ENCODE measurements at regions not wholly inside any gene's neighbourhood (a gene's known extent, or its start where the extent isn't known, plus 50 kb on each side); places are given as distances from the start of the nearest gene placed in this dataset.
"Not testable (repeated sequence)": the region's sequence is repeated elsewhere in the genome, so short reads cannot be mapped to it uniquely, and the experiment has no call there.

DNA sequence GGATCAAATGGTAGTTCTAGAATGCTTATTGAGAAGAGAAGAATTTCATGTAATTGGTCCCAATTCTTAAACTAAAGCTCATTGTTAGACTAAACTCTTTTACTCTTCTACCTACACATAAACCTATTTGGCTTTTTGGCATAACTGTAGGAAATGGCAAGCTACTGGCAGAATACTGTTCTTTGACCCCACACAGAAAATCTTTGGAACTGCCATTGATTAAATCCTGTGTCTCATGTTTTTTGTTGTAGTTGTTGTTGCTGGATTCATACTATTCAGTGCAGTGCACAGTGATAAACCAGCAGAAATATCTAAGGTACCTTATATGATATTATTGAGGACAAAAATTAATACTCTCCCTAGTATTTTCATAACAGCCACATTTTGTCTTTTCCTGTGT lies 242.1 kb upstream of the SGK1 start:
- DNase-seq (ENCODE audit: low spot score) = no peak

DNA sequence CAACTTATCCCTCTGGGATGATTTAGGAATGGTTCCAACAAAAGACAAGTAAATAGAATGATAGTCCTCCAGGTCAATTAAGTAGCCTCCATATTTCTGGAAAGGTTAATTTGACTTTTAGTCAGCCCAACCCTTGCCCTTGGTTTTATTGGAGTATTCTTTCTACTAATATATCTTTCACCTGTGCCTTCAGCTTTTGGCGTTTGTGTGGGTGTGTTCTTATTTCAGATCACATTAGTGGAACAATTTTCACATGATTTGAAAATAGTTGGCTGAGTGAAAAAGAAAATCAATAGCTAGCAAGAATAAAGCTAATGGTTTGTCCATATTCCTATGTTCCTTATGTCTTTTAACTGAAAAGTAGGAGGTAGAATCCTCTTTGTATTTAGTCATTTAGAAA lies 239.6 kb upstream of the SGK1 start:
- no peak for DNase-seq (ENCODE audit: low spot score)

DNA sequence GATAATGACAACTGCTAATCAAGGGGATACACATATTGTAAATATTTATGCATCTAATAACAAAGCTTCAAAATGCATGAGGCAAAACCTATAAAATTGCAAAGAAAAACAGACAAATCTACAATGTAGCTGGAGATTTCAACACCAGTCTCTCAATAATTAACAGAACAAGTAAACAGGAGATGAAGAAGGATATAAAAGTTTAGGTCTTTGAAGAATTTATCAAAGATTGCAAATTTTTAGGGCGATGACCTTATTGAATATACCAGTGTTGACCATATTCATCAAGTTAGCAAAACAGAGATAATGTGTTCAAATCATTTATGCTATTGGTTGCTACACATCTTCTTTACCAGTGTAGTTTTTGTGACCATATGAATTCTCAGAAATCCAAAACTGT lies 237.8 kb upstream of the SGK1 start:
- DNase-seq (ENCODE audit: low spot score) = no peak

DNA sequence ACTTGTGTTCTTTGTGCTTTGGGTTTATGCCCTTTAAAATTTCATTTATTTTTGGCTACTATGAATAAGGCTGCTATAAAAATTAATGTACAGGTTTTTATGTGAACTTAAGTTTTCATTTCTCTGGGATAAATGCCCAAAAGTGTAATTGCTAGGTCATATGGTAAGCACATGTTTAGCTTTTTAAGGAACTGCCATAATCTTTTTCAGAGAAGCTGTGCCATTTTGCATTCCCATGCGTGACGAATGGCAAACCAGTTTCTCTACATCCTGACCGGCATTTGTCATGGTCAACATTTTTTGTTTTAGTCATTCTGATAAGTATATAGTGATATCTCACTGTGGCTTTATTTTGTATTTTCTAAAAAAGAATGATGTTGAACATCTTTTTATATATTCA lies 236.0 kb upstream of the SGK1 start:
- no peak for DNase-seq (ENCODE audit: low spot score)

DNA sequence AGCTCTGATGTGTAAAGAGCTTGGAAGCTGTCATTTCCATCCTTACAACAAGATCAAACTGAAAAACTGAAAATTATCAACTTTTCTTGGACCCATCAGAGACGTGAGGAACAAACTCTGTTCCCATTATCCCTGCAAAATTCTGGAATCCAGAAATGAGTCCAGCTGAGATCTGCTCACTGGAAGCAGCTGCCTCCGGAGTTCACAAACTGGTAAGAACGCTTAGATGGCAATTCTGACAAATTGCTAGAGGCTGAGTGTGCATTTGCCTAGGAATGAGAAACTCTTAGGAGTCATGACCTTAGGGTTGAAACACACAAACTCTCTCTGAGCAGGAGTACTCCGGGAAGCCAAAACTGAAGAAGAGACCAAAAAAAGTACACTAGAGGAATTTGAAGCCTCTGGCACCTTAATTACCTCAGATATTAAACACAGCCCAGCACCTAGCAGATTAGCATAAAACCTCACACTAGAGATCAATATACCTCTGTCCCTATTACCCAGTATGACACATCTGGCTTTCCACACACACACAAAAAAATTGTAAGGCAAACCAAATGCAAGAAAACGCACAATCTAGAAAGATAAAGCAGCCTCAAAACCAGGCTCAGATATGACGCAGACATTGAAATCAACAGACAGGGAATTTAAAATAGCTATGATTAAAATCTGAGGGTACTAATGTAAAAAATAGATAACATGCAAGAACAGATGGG lies 233.5 kb upstream of the SGK1 start:
- no peak for DNase-seq (ENCODE audit: low spot score)

DNA sequence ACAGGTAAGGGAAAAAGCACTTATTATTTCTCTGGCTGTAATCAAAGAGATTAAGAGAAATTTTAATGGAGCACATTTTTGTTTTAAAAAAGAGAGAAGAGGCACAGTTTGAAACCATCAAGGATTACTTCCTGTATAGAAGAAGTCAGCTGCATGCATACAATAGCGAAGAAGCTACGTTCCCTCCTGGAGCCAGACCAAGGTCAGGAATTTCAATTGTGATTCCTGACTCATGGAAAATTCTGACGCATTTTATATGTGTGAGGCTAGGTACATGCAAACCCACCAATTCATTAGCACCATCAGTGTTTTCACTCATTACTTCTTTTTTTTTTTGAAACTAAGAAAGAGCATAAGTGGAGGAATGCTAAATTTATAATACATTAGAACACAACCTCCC lies 232.7 kb upstream of the SGK1 start:
- no peak for DNase-seq (ENCODE audit: low spot score)

DNA sequence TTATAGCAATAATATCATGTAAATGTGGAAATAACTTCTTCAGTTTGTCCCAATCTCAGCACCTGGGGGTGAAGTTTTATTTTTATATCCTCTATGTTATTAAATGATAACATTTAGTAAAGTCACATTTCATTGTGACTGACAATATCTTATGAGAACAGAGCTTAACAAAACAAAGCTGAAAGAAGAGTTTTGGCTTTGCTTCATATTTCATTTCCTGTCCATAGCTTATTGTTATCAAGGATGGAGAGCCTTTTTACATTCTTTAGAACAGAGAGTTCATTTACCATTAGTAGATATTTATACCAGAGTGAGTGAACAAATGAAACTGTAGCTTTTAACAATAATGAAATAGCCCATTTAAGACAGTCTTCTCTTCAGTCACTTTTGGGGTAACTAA lies 231.9 kb upstream of the SGK1 start:
- no peak for DNase-seq (ENCODE audit: low spot score)

GRCh38 chr6:134546962-134547645 lies 229.2 kb upstream of the SGK1 start:
- no peak for DNase-seq (ENCODE audit: low spot score)

DNA sequence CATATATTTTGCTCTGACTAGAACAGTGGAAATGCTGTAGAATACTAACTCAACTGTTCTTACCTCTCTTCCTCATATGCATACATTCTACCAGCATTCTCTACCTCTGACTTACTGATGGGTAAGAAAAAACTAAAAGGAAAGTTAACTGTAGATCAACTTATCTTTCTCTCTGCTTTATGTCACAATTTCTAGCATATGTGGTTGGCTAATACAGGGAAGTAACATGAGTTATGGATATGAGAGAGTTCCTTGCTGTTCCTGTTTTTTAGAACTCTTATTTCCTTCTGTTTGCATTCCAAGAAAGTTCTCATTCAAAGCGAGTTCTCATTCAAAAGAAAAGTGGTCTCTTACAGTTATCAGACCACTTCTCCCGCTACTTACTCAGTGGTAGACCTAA lies 226.8 kb upstream of the SGK1 start:
- DNase-seq (ENCODE audit: low spot score) = no peak

GRCh38 chr6:134543128-134543527 lies 225.2 kb upstream of the SGK1 start:
- DNase-seq (ENCODE audit: low spot score) = no peak

GRCh38 chr6:134541001-134541400 lies 223.1 kb upstream of the SGK1 start:
- no peak for DNase-seq (ENCODE audit: low spot score)

DNA sequence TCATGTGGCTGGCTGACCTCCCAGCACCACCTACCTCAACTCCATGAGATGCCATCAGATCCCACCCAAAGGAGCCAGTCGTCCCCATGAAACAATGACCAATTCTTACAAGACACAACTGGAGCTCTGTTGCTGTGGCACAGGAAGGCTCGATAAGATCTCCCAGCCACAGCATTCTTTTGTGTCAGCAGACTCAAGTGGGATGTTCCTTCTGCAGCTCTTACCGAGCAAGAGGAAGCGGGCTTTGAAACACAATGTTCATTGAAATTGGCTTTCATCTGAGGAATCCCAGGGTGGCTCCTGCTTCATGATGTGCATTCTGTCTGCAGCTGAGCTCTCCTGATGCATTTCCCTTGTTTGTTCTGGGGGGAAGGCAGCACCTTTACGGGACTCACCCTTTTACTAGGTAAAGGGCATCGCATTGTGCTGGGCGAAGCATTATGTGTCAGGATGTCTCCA lies 222.0 kb upstream of the SGK1 start:
- DNase-seq (ENCODE audit: low spot score) = no peak

DNA sequence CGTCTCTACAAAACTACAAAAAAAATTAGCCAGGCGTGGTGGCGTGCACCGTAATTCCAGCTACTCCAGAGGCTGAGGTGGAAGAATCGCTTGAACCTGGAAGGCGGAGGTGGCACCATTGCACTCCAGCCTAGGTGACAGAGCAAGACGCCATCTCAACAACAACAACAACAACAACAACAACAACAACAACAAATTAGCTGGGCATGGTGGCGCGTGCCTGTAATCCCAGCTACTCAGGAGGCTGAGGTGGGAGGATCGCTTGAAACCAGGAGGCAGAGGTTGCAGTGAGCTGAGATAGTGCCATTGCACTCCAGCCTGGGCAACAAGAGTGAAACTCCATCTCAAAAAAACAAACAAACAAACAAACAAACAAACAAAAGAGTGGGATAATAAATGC lies 219.9 kb upstream of the SGK1 start:
- not testable (repeated sequence) for DNase-seq (ENCODE audit: low spot score)

GRCh38 chr6:134537146-134537555 lies 219.2 kb upstream of the SGK1 start:
- no peak for DNase-seq (ENCODE audit: low spot score)

DNA sequence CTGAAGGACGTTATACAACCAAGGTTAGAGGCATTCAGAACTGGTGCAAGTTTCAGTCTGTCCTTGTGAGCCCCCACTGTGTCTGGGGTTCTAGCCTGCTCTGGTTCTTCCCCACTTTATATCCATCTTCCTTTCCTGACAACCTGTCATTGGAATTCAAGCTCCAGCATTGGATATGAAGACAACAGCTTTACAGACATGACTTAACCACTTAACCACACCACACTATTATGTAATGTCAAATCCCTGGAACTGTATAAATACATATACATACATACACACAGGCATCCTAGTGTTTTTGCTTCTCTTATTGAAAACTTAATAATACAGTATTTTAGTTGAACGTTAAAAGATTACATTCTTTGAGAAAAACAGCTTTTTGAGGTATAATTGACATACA lies 217.9 kb upstream of the SGK1 start:
- no peak for DNase-seq (ENCODE audit: low spot score)

GRCh38 chr6:134534708-134535149 lies 216.8 kb upstream of the SGK1 start:
- DNase-seq (ENCODE audit: low spot score) = no peak

DNA sequence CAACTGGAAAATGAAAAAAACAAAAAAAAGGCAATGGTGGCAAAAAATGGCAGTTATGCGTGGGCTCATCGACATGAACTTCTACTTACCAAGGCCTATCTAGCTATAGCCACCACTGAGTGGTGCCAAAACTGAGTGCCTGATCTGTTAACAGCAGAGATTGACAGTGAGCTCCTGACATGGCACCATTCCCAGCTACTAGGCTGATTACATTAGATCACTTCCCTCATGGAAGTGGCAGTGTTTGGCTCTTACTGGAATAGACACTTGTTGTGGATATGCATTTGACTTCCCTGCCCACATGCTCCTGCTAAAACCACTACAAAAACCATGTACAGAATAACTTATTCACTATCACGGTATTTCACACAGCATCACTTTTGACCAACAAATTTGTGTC lies 216.1 kb upstream of the SGK1 start:
- DNase-seq (ENCODE audit: low spot score) = no peak

DNA sequence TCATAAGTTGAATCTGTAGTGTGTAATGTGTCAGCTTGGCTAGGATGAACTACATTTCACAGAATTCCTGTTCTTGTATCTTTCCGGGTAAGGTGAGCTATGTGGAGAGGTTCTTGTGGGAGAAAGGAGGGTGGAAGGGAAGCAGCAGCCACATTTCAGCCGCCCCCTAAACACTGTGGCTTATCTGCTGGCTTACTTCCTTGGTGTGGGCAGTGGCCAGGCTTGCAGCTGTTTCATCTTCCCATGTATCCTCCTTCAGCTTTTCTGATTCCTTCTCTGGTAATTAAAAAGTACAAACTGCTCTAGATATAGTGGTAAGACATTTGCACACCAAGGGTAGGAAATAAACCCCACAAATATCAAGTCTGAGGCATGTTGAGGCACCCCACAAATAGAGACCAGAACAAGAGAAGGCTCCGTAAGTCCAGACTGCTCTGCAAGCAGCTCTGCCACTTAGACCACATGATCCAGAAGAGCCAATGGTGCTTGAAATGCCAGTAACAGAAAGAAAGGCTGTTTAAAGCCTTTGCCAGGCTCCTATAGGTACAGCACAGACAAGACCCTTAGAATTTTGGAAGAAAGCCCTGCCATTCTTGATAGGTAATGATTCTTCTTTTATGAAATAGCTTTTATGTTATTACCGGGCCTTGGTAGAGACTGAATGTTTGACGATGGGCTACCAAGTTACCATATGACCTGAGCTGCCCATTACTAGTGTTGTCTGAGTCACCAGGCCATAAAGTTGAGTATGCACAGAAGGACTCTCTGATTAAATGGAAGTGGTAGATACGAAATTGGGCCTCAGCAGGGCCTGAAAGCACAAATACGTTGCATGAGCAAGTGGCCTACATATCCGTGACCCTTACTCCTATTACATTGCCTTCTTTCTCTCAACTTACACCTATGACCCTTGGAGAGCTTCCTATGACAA lies 215.0 kb upstream of the SGK1 start:
- DNase-seq (ENCODE audit: low spot score) = no peak

- no peak for DNase-seq (ENCODE audit: low spot score)
Measured at GRCh38 chr6:134531611-134532010, 213.7 kb upstream of the SGK1 start.

- no peak for DNase-seq (ENCODE audit: low spot score)
Measured at GRCh38 chr6:134531188-134531551, 213.3 kb upstream of the SGK1 start.

- DNase-seq (ENCODE audit: low spot score) = no peak
Measured at GRCh38 chr6:134529921-134530320, 212.0 kb upstream of the SGK1 start.

DNA sequence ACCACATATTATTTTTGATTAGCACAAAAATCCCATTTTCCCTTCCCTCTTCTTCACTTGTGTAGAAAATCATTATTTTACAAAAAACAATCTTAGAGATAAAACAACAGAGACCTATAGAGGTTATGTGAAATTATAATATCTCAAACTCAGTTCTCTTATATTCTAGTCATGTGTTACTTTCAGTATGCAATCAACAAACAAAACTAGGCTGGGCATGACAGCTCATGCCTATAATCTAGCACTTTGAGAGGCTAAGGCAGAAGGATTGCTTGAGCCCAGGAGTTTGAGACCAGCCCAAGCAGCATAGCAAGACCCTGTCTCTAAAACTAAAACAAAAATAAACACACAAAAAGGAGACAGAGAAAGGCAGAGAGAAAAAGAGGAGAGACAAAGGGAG lies 211.4 kb upstream of the SGK1 start:
- no peak for DNase-seq (ENCODE audit: low spot score)

Data from cerebellar cortex (tissue), 1 donor.